H1 (cell line): ENCODE measurements at regions not wholly inside any gene's neighbourhood (a gene's known extent, or its start where the extent isn't known, plus 50 kb on each side); places are given as distances from the start of the nearest gene placed in this dataset.

Experiments
- ATF3 ChIP-seq: IDR thresholded peaks from 2 replicates; pipeline ENCODE4 v1.6.1; 2011; ENCODE audit warnings: low read depth, mild to moderate bottlenecking, low read length; ENCODE audit not compliant: insufficient read depth
- BCL11A ChIP-seq, 2 experiments: IDR thresholded peaks; one replicate each; pipeline ENCODE4 v1.6.1; 2011; ENCODE audit warnings: low read depth in 2 of 2, low read length in 2 of 2, mild to moderate bottlenecking in 2 of 2
- CBX5 ChIP-seq: fragments of 300-800, 300-1000 bp; sonication (generic); IDR thresholded peaks from 2 replicates; pipeline ENCODE4 v1.7.1; 2016; ENCODE audit warnings: antibody characterized with exemption, low read length, low read depth
- NRF1 ChIP-seq: IDR thresholded peaks from 2 replicates; pipeline ENCODE4 v1.6.1; 2011; ENCODE audit warnings: mild to moderate bottlenecking, low read depth, low read length, improper control_type of control experiment
- POLR2A ChIP-seq, 2 experiments: IDR thresholded peaks; 1 replicate in 1 of 2; 2 replicates in 1 of 2; pipeline ENCODE4 v1.6.1; 2011; ENCODE audit warnings: low read depth in 2 of 2, low read length in 2 of 2, mild to moderate bottlenecking in 2 of 2; ENCODE audit errors: control extremely low read depth in 1 of 2
- POLR2AphosphoS5 ChIP-seq: IDR thresholded peaks from 2 replicates; pipeline ENCODE4 v1.6.1; 2011; ENCODE audit warnings: low read depth, low read length
- YY1 ChIP-seq: IDR thresholded peaks from 2 replicates; pipeline ENCODE4 v1.6.1; 2011; ENCODE audit warnings: low read depth, mild to moderate bottlenecking, low read length

DNA sequence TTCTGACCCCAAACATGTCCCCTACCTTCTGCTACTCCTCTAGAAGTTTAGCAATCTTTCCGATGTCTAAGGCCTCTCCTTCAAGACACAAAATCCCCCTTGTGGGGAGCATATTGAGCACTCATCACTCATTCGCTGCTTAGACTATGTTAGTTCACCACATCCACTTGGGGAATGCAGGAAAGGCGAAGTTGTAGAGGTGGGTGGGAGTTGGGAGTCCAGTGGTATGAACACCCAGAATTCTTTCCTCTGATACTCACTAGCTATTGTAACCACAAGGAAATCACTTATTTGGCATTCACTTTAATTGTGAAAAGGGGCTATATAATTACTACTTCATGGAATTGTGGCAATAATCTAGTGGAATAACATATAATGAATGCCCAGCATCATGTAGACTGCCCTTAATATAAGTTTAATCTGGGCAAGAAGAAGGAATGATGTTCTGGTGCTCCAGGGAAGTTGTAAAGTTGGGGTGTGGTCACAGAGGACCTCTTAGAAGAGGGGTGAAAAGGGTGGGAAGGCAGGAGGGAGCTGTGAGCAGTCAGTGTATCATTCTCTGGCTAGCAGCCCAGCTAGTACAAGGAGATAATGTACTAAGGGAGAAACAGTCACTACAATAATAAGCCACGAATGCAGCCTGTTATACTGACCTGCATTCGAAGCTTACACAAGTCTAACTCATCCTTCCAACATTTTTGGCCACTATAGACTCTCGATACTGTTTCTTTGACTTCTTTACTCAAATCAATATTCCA lies 468.2 kb upstream of the DIPK2B start (continued):
- no peak for TF ChIP-seq ATF3
- TF ChIP-seq POLR2AphosphoS5: no peak
- no peak for TF ChIP-seq YY1
- no peak for TF ChIP-seq BCL11A (IDR thresholded peaks at IDR 0.05; ENCODE audit: low read depth in 2 of 2, low read length in 2 of 2)
- TF ChIP-seq CBX5: no peak
- no peak for TF ChIP-seq NRF1
- no peak for TF ChIP-seq POLR2A (IDR thresholded peaks at IDR 0.05; ENCODE audit: control extremely low read depth in 1 of 2, low read depth in 2 of 2, low read length in 2 of 2)
